PC-9 (cell line): ENCODE measurements at regions not wholly inside any gene's neighbourhood (a gene's known extent, or its start where the extent isn't known, plus 50 kb on each side); places are given as distances from the start of the nearest gene placed in this dataset.

ENCODE experiments used
- CTCF ChIP-seq: fragments of 200-600 bp; sonication (generic); conservative IDR thresholded peaks from 2 replicates; pipeline ENCODE4 v1.6.1; 2017; ENCODE audit warnings: mixed run types, antibody characterized with exemption, mild to moderate bottlenecking, moderate library complexity
- EZH2 ChIP-seq: fragments of 200-600 bp; sonication (generic); IDR thresholded peaks from 2 replicates; pipeline ENCODE4 v1.8.0; 2017; ENCODE audit warnings: antibody characterized with exemption, low read depth

DNA sequence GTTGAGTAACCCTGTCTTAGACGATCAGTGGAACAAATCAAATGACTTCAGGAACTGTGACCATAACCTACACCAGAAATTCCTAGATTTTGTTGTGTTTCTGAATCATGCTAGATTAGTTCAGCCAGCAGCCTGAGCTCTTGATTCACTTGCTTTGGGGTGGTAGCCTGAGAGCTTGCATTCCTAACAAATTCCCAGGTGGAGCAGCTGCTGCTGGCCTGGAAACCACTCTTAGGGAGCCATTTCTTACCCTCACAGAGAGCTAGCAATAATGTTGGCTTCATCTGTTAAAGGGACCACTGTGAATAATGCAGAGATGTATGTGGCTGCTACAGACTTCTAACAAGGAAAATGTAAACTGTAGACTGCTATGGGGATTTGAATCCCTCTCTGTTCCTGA is 388.1 kb upstream of the PRR20A start:
- TF ChIP-seq CTCF (no peak), EZH2 (no peak)
